ENCODE measurements at regions not wholly inside any gene's neighbourhood (a gene's known extent, or its start where the extent isn't known, plus 50 kb on each side); places are given as distances from the start of the nearest gene placed in this dataset.

DNA sequence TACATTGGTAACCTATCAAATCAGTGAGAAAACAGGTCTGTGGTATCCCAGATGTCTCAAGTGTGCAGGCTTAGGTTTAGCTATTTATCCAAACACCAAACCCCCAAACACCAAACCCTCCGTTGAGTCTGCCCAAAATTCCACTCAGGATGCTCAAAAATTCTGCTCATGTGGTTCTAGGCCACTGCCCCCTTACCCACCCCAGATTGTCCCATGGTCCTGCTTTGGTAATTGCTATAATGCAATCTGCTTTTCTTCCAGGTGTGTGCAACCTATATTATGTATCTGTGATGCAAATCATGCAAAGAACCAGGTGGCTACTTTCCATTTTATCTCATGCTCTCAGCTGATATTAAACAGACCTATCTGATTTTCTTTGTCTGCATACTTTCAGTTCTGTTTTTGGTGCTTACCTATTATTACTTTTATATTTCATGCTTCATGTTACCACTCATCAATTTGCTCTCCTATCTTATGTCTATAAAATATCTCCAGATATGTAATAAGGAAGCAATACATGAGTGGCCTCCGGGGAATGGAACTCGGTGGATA, 123.7 kb downstream of the TOMM20 start:
- H3K9ac ChIP-seq (ENCODE audit: insufficient read depth in 1 of 2, low read depth in 2 of 2, low read length in 2 of 2) = no peak overlapping the region
- ATAC-seq (no peak), DNase-seq (ENCODE audit: extremely low read depth in 1 of 4, low spot score in 3 of 4) (no peak), FAIRE-seq (no peak)
- H3K9me1 ChIP-seq (ENCODE audit: control insufficient read depth, insufficient read depth, low read length) = no peaks in the 10 kb centered on the region
- no peaks in the 10 kb centered on the region for H3K79me2 ChIP-seq (ENCODE audit: control insufficient read depth, insufficient read depth, low read length)
- H3K27me3 ChIP-seq (ENCODE audit: control insufficient read depth in 2 of 2, insufficient read depth in 2 of 2, low read length in 2 of 2) = no peaks in the 10 kb centered on the region
- TF ChIP-seq HNRNPLL (IDR thresholded peaks at IDR 0.05; ENCODE audit: low read depth, low read length, poor library complexity, severe bottlenecking) = no peak
- no peak for TF ChIP-seq ID3 (CRISPR knock-in tag; IDR thresholded peaks at IDR 0.05)
- TF ChIP-seq ID3 (tag; IDR thresholded peaks at IDR 0.05) = no peak
- TF ChIP-seq TCF7L2 (IDR thresholded peaks at IDR 0.05; ENCODE audit: low read depth, low read length) = no peak
- TF ChIP-seq FOS (IDR thresholded peaks at IDR 0.05; ENCODE audit: extremely low read depth, insufficient read length) = no peak
- no peak for TF ChIP-seq ILF3 (IDR thresholded peaks at IDR 0.05; ENCODE audit: borderline replicate concordance)
- TF ChIP-seq GATAD2B (IDR thresholded peaks at IDR 0.05; ENCODE audit: borderline replicate concordance) = no peak
- no peak for TF ChIP-seq ELF2 (CRISPR knock-in tag; IDR thresholded peaks at IDR 0.05)
- no peak for TF ChIP-seq SAFB2 (IDR thresholded peaks at IDR 0.05; ENCODE audit: borderline replicate concordance, low read depth, low read length, severe bottlenecking)
- TF ChIP-seq FIP1L1 (IDR thresholded peaks at IDR 0.05; ENCODE audit: low read depth, low read length, poor library complexity, severe bottlenecking) = no peak
- no peak for TF ChIP-seq SLC30A9 (CRISPR knock-in tag; IDR thresholded peaks at IDR 0.05)
- no peak for TF ChIP-seq ELF1 (tag; IDR thresholded peaks at IDR 0.05)
- intact Hi-C loops (cut with micrococcal nuclease) (no loop called here), in situ Hi-C loops (cut with MboI) (no loop called here)
- no peak overlapping the region for H2AFZ ChIP-seq (ENCODE audit: low read depth, low read length)
- no peak overlapping the region for H3K4me2 ChIP-seq (ENCODE audit: insufficient read depth, low read length)
- POLR2A ChIA-PET = no interaction called here
- 24% methylated on average over 3 of the region's 3 CpGs for WGBS (ENCODE audit: insufficient coverage, low coverage, missing lambda C conversion rate)
- no peak overlapping the region for H3K27ac ChIP-seq (ENCODE audit: extremely low read depth, low read depth, low read length)
- H3K4me1 ChIP-seq (replicated peaks in 1 of 2; ENCODE audit: control insufficient read depth in 2 of 2, insufficient read depth in 2 of 2, low read length in 2 of 2) = peaks cover 5 to 9% of the 10 kb centered on the region in 2 experiments; a peak in 4 of 5 replicates
- CTCF ChIA-PET (ENCODE audit: low intra/inter-chr PET ratio) = no interaction called here
- no peaks in the 10 kb centered on the region for H3K9me3 ChIP-seq (replicated peaks; ENCODE audit: control insufficient read depth, insufficient read depth, low read depth, low read length)
- no TSS peak for BruUV-seq (replicated peaks)
- no peaks in the 10 kb centered on the region for H4K20me1 ChIP-seq (replicated peaks; ENCODE audit: control insufficient read depth, insufficient read depth, low read length)
- no peaks in the 10 kb centered on the region for H3K36me3 ChIP-seq (ENCODE audit: control insufficient read depth, insufficient read depth, low read length)
- H3K4me3 ChIP-seq = no peak overlapping the region

Measured in K562 (cell line).